ENCODE measurements at regions not wholly inside any gene's neighbourhood (a gene's known extent, or its start where the extent isn't known, plus 50 kb on each side); places are given as distances from the start of the nearest gene placed in this dataset.
"Not testable (repeated sequence)": the region's sequence is repeated elsewhere in the genome, so short reads cannot be mapped to it uniquely, and the experiment has no call there.

DNA sequence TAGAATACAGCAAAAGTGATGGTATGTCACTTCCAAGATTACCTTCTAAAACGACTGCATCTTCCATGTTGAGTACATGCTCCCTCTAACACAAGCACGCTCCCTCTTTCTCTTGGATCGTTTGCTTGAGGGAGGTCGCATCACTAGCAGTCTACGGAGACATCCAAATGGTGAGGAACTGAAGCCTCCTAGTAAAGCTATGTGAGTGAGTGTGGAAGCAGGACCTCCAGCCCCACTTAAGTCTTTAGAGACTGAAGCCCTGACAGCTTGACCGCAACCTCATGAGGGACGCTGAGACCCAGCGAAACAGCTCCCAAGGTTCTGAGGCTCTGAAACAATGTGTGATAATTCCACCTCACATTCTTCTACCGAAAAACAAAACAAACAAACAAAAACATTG, 486.7 kb upstream of the GCFC2 start:
- no peaks in the 10 kb centered on the region for H3K4me1 ChIP-seq (ENCODE audit: insufficient read depth, low read length)
- H3K9ac ChIP-seq (ENCODE audit: low read depth, low read length): peak overlapping the region; percentile 37; the same call in 1 of the 2 replicates
- no peaks in the 10 kb centered on the region for H3K36me3 ChIP-seq (ENCODE audit: insufficient read depth, low read length)
- H3K9me3 ChIP-seq (ENCODE audit: control insufficient read depth, insufficient read depth, low read length): no peaks in the 10 kb centered on the region

- no peaks in the 10 kb centered on the region for H3K36me3 ChIP-seq (ENCODE audit: insufficient read depth, low read length)
- H3K9ac ChIP-seq (ENCODE audit: low read depth, low read length): no peak overlapping the region
- H3K4me1 ChIP-seq (ENCODE audit: insufficient read depth, low read length): no peaks in the 10 kb centered on the region
- H3K9me3 ChIP-seq (ENCODE audit: control insufficient read depth, insufficient read depth, low read length): no peaks in the 10 kb centered on the region
These were observed 483.5 kb upstream of the GCFC2 start for GRCh38 chr2:76194031-76194775.

DNA sequence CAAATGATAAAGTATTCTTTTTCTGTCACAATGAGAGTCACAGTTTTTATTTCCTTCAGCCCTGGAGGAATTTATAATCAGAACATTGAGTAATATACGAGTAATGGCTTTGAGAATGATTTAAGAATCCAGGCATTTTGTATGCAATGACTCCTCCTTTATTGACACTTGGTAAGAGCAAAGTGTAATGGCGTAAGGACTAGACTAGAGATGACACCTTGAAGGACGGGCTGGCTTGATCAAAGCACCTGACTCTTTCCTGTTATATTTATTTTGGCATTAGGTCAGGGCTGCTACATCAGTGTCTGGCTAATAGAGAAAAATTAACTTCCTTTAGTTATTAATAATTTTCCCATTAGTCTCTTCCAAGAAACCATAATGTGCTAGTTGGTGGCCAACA, 482.4 kb upstream of the GCFC2 start:
- Histone ChIP-seq H3K9ac (ENCODE audit: low read depth, low read length) (no peak overlapping the region), H3K9me3 (ENCODE audit: control insufficient read depth, insufficient read depth, low read length) (no peaks in the 10 kb centered on the region), H3K4me1 (ENCODE audit: insufficient read depth, low read length) (no peaks in the 10 kb centered on the region), H3K36me3 (ENCODE audit: insufficient read depth, low read length) (no peaks in the 10 kb centered on the region)

GRCh38 chr2:76188334-76189008, 477.8 kb upstream of the GCFC2 start:
- H3K4me1 ChIP-seq (ENCODE audit: insufficient read depth, low read length): no peaks in the 10 kb centered on the region
- no peak overlapping the region for H3K9ac ChIP-seq (ENCODE audit: low read depth, low read length)
- H3K9me3 ChIP-seq (ENCODE audit: control insufficient read depth, insufficient read depth, low read length): no peaks in the 10 kb centered on the region
- no peaks in the 10 kb centered on the region for H3K36me3 ChIP-seq (ENCODE audit: insufficient read depth, low read length)

GRCh38 chr2:76187415-76187814, 476.7 kb upstream of the GCFC2 start:
- Histone ChIP-seq H3K4me1 (ENCODE audit: insufficient read depth, low read length) (no peaks in the 10 kb centered on the region), H3K9me3 (ENCODE audit: control insufficient read depth, insufficient read depth, low read length) (no peaks in the 10 kb centered on the region), H3K36me3 (ENCODE audit: insufficient read depth, low read length) (no peaks in the 10 kb centered on the region), H3K9ac (ENCODE audit: low read depth, low read length) (no peak overlapping the region)

- H3K4me1 ChIP-seq (ENCODE audit: insufficient read depth, low read length): no peaks in the 10 kb centered on the region
- no peak overlapping the region for H3K9ac ChIP-seq (ENCODE audit: low read depth, low read length)
- no peaks in the 10 kb centered on the region for H3K36me3 ChIP-seq (ENCODE audit: insufficient read depth, low read length)
- H3K9me3 ChIP-seq (ENCODE audit: control insufficient read depth, insufficient read depth, low read length): peaks cover 8% of the 10 kb centered on the region; the same call in 1 of the 2 replicates
These were observed 470.0 kb upstream of the GCFC2 start for GRCh38 chr2:76180676-76181075.

DNA sequence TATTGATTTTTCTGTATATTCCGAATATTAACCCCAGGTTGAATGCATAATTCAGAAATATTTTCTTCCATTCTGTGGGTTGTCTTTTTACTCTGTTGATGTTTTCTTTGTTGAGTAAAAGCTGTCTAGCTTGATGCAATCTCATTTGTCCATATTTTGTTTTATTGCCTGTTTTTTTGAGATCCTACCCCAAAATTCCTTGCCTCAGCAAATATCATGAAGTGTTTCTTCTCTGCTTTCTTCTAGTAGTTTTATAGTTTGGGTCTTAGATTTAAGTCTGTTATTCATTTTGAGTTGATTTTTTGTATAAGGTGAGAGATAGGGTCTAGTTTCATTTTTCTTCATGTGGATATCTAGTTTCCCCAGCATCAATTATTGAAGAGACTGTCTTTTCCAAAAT, 467.9 kb upstream of the GCFC2 start:
- Histone ChIP-seq H3K9ac (ENCODE audit: low read depth, low read length) (no peak overlapping the region), H3K4me1 (ENCODE audit: insufficient read depth, low read length) (no peaks in the 10 kb centered on the region), H3K9me3 (ENCODE audit: control insufficient read depth, insufficient read depth, low read length) (peaks cover 8% of the 10 kb centered on the region; the same call in 1 of the 2 replicates), H3K36me3 (ENCODE audit: insufficient read depth, low read length) (no peaks in the 10 kb centered on the region)

- H3K36me3 ChIP-seq (ENCODE audit: insufficient read depth, low read length): no peaks in the 10 kb centered on the region
- peaks cover 8% of the 10 kb centered on the region; the same call in 1 of the 2 replicates for H3K9me3 ChIP-seq (ENCODE audit: control insufficient read depth, insufficient read depth, low read length)
- H3K9ac ChIP-seq (ENCODE audit: low read depth, low read length): no peak overlapping the region
- H3K4me1 ChIP-seq (ENCODE audit: insufficient read depth, low read length): no peaks in the 10 kb centered on the region
These were observed 464.6 kb upstream of the GCFC2 start for GRCh38 chr2:76175295-76175694.

- no peaks in the 10 kb centered on the region for H3K4me1 ChIP-seq (ENCODE audit: insufficient read depth, low read length)
- no peaks in the 10 kb centered on the region for H3K36me3 ChIP-seq (ENCODE audit: insufficient read depth, low read length)
- H3K9me3 ChIP-seq (ENCODE audit: control insufficient read depth, insufficient read depth, low read length): peaks cover 8% of the 10 kb centered on the region; the same call in 1 of the 2 replicates
- no peak overlapping the region for H3K9ac ChIP-seq (ENCODE audit: low read depth, low read length)
These were observed 463.8 kb upstream of the GCFC2 start for GRCh38 chr2:76174505-76174904.

GRCh38 chr2:76173206-76173605, 462.5 kb upstream of the GCFC2 start:
- H3K9me3 ChIP-seq (ENCODE audit: control insufficient read depth, insufficient read depth, low read length); H3K36me3 ChIP-seq (ENCODE audit: insufficient read depth, low read length): not testable (repeated sequence)

DNA sequence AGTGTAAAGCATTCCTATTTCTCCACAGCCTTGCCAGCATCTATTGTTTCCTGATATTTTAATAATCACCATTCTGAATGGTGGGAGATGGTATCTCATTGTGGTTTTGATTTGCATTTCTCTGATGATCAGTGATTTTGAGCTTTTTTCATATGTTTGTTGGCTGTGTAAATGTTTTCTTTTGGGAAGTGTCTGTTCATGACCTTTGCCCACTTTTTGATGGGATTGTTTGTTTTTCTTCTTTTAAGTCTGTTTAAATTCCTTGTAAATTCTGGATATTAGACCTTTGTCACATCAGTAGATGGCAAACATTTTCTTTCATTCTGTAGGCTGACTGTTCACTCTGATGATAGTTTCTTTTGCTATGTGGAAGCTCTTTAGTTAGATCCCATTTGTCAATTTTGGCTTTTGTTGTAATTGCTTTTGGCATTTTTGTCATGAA, 461.5 kb upstream of the GCFC2 start:
- H3K4me1 ChIP-seq (ENCODE audit: insufficient read depth, low read length); H3K9me3 ChIP-seq (ENCODE audit: control insufficient read depth, insufficient read depth, low read length); H3K36me3 ChIP-seq (ENCODE audit: insufficient read depth, low read length); H3K9ac ChIP-seq (ENCODE audit: low read depth, low read length): not testable (repeated sequence)

More at GRCh38 chr2:76173206-76173605, 462.5 kb upstream of the GCFC2 start:
- not testable (repeated sequence) for H3K4me1 ChIP-seq (ENCODE audit: insufficient read depth, low read length); H3K9ac ChIP-seq (ENCODE audit: low read depth, low read length)

DNA sequence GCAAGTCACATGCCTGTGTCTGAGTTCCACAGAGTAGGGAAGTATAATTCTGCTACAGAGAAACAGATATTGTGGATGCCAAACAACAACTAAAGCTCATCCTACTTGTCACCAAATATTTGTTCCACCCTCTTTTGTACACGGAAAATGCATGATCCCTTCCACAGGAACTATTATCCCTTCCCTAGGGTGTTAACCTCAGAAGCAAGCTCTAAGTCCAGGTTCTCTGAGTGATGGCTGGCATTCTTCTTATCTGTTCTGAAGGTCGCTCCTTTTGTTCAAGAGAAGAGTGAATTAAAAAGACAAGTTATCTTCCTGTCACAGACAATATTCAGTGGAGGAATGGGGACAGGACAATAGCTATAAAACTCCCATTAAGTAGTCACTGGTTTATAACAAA, 460.1 kb upstream of the GCFC2 start:
- no peak overlapping the region for H3K9ac ChIP-seq (ENCODE audit: low read depth, low read length)
- no peaks in the 10 kb centered on the region for H3K36me3 ChIP-seq (ENCODE audit: insufficient read depth, low read length)
- H3K9me3 ChIP-seq (ENCODE audit: control insufficient read depth, insufficient read depth, low read length): no peaks in the 10 kb centered on the region
- H3K4me1 ChIP-seq (ENCODE audit: insufficient read depth, low read length): no peaks in the 10 kb centered on the region

GRCh38 chr2:76170009-76170384, 459.3 kb upstream of the GCFC2 start:
- Histone ChIP-seq H3K4me1 (ENCODE audit: insufficient read depth, low read length) (no peaks in the 10 kb centered on the region), H3K36me3 (ENCODE audit: insufficient read depth, low read length) (no peaks in the 10 kb centered on the region), H3K9ac (ENCODE audit: low read depth, low read length) (no peak overlapping the region), H3K9me3 (ENCODE audit: control insufficient read depth, insufficient read depth, low read length) (no peaks in the 10 kb centered on the region)

DNA sequence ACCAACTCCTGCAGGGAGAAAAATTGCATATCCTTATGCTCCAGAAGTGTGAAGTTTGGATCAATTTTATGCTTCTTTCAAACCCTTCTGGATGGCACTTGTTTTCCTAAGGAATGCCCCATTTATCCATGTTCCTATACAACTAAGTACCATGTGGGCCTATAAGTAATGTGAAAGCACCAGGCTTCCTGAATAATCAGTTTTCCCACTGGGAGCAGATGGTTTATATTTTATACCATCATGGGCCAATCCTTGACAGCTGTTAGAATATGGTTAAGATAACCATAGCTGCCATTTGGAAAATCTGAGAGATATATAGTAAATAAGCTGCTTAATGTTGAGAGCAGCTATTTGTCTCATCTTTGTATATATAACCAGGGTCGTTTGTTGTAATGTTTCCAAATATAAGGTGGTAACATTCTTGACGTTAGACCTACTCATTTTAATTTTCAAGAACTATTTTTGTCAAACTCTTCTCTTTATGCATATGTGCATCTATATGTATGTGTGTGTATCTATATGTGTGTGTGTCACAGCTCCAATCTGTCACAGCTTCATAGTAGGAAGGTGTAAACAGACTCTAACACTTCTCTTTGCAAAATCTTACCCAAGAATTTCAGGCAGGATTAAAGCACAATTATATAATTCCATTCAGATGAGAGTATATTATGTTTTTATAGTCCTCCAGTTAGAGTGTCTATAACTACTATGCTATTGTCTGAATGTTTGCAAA, 458.7 kb upstream of the GCFC2 start:
- H3K9ac ChIP-seq (ENCODE audit: low read depth, low read length): no peak overlapping the region
- H3K36me3 ChIP-seq (ENCODE audit: insufficient read depth, low read length): no peaks in the 10 kb centered on the region
- no peaks in the 10 kb centered on the region for H3K4me1 ChIP-seq (ENCODE audit: insufficient read depth, low read length)
- no peaks in the 10 kb centered on the region for H3K9me3 ChIP-seq (ENCODE audit: control insufficient read depth, insufficient read depth, low read length)

DNA sequence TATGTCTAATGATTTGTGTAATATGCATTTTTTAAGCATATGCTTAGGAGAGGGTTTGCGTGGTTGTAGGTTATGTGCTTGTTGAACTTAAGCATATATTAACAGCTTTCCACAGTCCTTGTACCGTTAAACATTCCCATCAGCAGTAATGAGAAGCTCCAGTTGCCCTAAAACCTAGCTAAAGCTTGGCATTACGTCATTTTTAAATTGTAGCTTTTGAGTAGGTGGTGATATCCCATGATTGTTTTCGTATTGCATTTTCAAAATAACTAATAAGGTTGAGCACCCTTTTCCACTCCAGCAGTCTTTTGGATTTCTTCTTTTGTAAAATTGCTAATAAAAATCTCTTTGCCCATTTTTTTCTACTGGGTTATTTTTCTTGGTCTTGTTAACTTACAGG, 453.1 kb upstream of the GCFC2 start:
- Histone ChIP-seq H3K36me3 (ENCODE audit: insufficient read depth, low read length) (no peaks in the 10 kb centered on the region), H3K9me3 (ENCODE audit: control insufficient read depth, insufficient read depth, low read length) (no peaks in the 10 kb centered on the region), H3K4me1 (ENCODE audit: insufficient read depth, low read length) (no peaks in the 10 kb centered on the region), H3K9ac (ENCODE audit: low read depth, low read length) (no peak overlapping the region)

All from ES-I3 (cell line).